Kidney epithelial cell (primary cell): ENCODE measurements at regions not wholly inside any gene's neighbourhood (a gene's known extent, or its start where the extent isn't known, plus 50 kb on each side); places are given as distances from the start of the nearest gene placed in this dataset.

Experiments
- DNase-seq: peaks from one replicate; pipeline ENCODE4 v3.0.0-alpha.2; 2010; ENCODE audit warnings: low read depth
- H3K27me3 ChIP-seq: 2 replicates; pipeline ENCODE4 v1.6.0; 2011; ENCODE audit warnings: low read length; ENCODE audit not compliant: control insufficient read depth, insufficient read depth
- H3K36me3 ChIP-seq: 2 replicates; pipeline ENCODE4 v1.5.1; 2011; ENCODE audit warnings: low read length; ENCODE audit not compliant: control insufficient read depth, insufficient read depth
- H3K4me3 ChIP-seq: 2 replicates; pipeline ENCODE4 v1.5.1; 2011; ENCODE audit warnings: low read depth, mild to moderate bottlenecking, control low read depth, low read length
- TF ChIP-seq, protein P1 (sequence below): IDR thresholded peaks from 2 replicates; pipeline ENCODE4 v1.5.1; 2011; ENCODE audit warnings: mild to moderate bottlenecking, moderate library complexity, low read length, control low read depth, inconsistent platforms; ENCODE audit not compliant: insufficient read depth, poor library complexity, severe bottlenecking

DNA sequence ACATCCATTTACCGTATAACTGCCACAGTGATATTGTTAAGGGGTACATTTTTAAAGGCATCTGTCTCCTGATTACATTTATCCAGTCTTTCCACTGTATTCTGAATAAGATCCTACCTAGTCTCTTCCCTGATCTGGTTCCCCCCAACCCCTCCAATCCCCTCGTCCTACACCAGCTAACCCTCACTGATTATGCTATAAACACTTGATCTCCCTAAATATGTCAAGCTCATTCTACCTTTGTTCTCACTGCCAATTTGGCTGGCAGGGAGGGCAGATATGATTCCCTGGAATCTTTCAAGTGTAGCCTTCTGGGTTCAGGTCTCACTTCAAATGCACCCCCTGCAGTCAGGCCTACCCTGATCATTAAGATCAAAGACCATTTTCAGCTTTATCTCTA lies 1379.8 kb upstream of the MIR17HG start:
- Histone ChIP-seq H3K36me3 (no peaks in the 10 kb centered on the region), H3K27me3 (no peaks in the 10 kb centered on the region), H3K4me3 (no peak overlapping the region)
- no peak for DNase-seq
- TF ChIP-seq, protein P1, sequence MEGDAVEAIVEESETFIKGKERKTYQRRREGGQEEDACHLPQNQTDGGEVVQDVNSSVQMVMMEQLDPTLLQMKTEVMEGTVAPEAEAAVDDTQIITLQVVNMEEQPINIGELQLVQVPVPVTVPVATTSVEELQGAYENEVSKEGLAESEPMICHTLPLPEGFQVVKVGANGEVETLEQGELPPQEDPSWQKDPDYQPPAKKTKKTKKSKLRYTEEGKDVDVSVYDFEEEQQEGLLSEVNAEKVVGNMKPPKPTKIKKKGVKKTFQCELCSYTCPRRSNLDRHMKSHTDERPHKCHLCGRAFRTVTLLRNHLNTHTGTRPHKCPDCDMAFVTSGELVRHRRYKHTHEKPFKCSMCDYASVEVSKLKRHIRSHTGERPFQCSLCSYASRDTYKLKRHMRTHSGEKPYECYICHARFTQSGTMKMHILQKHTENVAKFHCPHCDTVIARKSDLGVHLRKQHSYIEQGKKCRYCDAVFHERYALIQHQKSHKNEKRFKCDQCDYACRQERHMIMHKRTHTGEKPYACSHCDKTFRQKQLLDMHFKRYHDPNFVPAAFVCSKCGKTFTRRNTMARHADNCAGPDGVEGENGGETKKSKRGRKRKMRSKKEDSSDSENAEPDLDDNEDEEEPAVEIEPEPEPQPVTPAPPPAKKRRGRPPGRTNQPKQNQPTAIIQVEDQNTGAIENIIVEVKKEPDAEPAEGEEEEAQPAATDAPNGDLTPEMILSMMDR = no peak

DNA sequence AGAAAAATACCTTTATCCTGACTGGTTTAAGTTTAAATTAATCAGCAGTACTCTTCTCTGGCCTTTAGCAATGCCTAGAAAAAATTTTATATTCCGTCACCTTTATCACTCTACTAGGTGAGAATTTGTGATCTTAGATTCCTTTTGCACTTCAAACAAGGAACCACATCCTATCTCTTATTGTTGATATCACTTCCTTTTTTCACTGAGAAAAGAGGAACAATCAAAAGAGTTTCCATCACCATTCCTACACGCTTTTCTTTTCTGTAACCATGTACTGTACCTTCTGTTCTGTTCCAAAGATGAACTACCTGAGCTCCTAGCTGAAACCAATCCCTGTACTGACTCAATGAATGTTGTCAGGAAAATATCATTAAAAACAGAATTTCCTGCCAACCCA lies 1379.0 kb upstream of the MIR17HG start:
- Histone ChIP-seq H3K4me3 (no peak overlapping the region), H3K36me3 (no peaks in the 10 kb centered on the region), H3K27me3 (no peaks in the 10 kb centered on the region)
- DNase-seq = no peak
- TF ChIP-seq, protein P1 = no peak

DNA sequence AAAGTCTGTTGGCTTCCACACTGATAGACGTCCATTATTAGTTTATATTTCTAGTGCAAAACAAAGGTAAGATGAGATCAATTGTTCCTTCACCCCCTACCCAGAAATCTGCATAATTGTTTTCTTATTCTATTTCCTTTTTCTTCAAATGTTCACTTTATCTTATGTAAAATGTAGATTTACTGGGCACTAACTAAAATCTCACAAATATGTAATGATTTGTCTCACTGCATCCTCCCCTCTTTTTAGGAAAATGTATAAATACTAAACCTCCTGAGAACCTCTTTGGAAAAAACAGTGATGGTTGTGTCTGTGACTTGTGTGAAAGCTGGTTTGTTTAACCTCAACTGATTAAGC lies 1377.2 kb upstream of the MIR17HG start:
- TF ChIP-seq, protein P1 = no peak
- no peak for DNase-seq

DNA sequence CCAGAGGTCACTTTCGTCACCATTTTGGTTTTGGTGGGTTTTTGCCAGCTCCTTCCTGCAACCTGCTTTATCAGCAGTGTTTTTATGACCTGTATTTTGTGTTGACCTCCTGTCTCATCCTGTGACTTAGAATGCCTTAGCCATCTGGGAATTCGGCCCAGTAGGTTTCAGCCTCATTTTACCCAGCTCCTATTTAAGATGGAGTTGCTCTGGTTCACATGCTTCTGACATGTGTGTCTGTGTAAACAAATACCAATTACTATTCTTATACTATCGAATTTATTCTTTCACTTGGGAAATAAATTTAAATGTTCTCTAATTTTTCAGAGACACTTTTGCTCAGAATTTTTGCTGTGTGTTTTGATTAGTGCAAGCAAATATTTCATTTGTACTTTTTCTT lies 1370.3 kb upstream of the MIR17HG start:
- no peaks in the 10 kb centered on the region for H3K36me3 ChIP-seq
- DNase-seq = no peak
- H3K4me3 ChIP-seq = no peak overlapping the region
- TF ChIP-seq, protein P1 = no peak
- H3K27me3 ChIP-seq = no peaks in the 10 kb centered on the region

More for the DNA sequence above, 1377.2 kb upstream of the MIR17HG start:
- no peak overlapping the region for H3K4me3 ChIP-seq
- H3K36me3 ChIP-seq = no peaks in the 10 kb centered on the region
- no peaks in the 10 kb centered on the region for H3K27me3 ChIP-seq

DNA sequence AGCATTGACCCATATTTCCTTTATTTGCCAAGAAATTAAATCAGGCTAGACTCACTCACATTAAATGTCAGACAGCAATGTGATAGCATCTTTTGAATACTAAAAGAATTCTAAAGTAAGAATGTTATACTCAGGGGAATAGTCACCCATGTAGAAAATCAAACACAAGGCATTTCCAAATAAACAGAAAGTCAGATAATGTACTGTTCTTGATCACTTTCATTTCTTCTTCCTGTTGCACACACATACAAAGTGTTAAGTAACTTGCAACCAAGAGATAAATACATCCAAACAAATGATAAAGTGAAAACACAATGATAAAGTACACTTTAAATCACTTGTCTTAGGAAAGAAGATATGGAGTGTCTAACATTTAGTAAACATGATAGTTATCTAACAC lies 1366.6 kb upstream of the MIR17HG start:
- H3K4me3 ChIP-seq = no peak overlapping the region
- H3K27me3 ChIP-seq = no peaks in the 10 kb centered on the region
- TF ChIP-seq, protein P1 = no peak
- H3K36me3 ChIP-seq = no peaks in the 10 kb centered on the region
- no peak for DNase-seq

DNA sequence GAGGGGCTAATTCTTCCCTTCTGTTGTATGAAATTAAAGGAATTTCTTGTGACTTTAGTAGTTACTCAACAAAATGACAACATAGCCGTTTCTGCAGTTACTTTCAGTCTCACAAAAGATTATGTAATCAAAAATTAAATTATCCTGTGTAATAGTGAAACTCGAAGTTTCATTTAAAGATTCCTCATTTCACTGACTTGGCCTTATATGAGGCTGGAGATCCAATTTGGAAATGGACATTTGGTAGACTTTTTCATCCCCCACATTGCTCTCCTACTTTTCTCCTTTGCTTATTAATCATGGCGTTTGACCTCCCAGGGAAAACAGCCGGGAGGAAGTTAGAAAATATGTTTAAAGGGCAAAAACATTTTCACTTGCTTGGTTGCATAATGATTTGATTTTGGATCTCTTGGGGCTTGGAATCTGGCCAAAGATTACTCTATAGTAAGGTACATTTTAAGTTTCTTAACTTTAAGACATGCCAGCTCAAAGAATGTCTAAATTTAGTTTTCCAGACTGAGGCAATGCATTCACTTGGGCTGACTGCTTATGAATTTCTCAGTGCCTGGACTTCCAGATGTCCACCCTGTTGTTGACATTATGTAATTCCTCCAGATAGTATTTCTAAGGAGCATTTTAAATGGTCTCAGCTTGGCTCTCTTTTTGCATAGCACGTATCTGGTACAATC lies 1364.9 kb upstream of the MIR17HG start:
- DNase-seq = no peak
- TF ChIP-seq, protein P1 = no peak
- Histone ChIP-seq H3K4me3 (no peak overlapping the region), H3K27me3 (no peaks in the 10 kb centered on the region), H3K36me3 (no peaks in the 10 kb centered on the region)
